ENCODE measurements at regions not wholly inside any gene's neighbourhood (a gene's known extent, or its start where the extent isn't known, plus 50 kb on each side); places are given as distances from the start of the nearest gene placed in this dataset.

DNA sequence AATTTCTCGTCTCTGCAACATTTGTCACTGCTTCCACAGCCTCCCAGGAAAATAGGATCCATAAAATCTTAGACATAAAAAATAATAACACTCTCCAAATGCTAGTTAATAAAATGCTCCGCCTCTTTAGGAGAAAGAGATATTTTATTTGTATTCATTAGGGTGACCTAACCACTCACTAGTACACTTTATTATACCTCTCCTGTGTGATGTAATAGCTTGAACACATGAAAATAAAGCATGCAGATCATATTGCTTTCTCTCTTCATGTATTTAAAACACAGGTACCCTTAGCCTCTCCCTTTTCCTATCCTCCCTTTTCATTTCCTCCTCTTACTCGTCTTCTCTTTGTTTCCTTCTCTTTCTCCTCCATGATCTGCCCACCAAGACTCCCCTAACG, 694.2 kb downstream of the EPHA4 start:
- FAIRE-seq (no peak), DNase-seq (ENCODE audit: low spot score) (no peak)

DNA sequence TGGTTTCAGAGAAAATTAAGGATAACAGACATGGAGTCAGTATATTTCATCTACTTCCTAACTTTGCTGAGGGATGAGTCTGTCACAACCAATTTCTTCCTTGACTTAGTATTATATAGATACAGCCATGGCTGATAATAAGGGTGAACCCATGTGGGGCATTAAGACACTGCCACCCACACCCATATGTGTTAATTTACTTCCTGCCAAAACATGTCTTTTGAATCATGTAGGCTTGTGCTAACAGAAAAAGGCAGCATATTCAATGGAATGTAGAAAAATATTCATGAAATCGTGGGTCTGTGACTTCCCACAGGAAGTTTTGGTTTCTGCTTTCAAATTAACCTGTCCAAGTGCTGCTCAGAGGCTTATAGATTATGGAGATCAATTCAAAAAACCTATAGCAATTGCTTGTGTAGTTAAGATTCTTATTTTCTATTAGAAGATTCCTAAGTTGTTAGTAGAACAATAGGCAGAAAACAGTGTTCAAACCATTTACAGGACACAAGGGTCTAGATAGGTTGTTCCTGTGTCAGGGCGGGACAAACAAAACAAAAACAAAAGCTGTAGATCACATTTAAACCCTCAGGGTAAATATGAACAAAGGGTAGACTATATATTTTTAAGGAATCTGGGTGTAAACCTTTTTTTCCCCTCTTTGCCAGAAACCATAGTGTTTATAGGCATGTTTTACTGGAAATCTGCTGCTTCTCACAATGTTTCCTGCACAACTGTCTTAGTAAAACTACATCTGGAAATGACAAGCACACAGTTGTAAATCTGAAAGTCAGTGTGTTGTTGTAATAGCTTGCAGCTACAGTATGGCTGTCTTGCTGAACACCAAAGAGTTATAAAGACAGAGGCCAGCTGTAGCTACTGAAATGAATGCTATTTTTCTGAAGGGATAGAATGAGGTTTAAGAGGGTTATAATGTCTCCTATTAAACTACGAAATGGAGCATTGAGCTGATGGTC, 691.2 kb downstream of the EPHA4 start:
- DNase-seq (ENCODE audit: low spot score) (no peak), FAIRE-seq (no peak)

DNA sequence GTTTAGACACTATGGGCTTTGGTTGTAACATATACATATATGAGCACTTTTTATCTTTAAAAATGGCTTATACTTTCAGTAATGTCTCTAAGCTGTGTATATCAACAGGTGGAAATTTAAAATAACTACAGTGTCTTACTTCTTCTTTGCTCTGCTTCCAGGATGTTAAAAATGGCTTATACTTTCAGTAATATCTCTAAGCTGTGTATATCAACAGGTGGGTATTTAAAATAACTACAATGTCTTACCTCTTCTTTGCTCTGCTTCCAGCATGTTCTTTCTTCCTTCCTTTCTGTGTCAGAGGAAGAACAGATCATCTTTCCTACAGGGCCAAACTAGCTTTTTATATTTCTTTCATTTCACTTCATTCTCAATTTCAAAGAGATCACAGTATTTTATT, 689.6 kb downstream of the EPHA4 start:
- DNase-seq (ENCODE audit: low spot score) (no peak), FAIRE-seq (no peak)

DNA sequence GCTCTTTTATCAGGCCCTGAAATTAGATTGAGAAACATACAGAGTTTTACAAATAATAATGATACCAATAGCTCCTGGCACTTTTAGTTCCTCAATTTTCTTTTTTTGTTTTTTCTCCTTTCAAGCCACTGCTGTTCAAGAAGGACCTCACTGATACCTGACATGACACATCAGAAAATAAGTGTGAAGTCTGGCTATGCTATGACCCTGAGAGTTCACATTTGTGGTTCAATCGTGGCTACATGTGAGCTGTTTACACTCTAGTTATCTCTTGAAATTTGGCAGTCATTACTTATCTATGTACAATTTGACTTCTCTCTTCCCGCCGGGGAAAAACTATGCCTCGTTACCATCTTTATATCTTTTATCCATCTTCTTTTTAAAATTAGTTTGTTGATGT, 686.5 kb downstream of the EPHA4 start:
- no peak for FAIRE-seq
- no peak for DNase-seq (ENCODE audit: low spot score)

DNA sequence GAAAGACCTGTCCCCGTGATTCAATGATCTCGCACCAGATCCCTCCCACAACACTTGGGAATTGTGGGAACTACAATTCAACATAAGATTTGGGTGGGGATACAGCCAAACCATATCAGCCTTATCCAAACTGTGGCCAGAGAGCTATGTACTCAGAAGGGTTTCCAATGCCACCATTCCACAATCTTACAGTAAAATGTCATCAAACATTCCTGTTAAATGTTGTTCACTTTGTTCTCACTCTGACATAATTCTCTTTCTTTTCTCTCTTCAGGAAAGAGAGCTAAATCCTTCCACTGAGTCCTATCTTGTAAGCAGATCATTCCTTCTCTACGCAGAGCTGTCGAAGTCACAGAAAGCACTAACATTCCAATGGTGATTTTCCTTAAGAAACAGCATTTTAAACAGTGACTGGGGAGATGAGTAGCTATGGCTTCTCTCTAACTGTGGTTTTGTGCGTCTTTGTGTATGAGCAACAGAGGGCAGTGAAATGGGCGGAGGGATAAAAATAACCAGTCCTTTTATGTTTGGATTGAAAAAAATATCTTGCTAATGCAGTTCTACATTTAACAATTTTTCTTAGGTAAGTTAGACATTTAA, 684.7 kb downstream of the EPHA4 start:
- FAIRE-seq, result no peak

DNA sequence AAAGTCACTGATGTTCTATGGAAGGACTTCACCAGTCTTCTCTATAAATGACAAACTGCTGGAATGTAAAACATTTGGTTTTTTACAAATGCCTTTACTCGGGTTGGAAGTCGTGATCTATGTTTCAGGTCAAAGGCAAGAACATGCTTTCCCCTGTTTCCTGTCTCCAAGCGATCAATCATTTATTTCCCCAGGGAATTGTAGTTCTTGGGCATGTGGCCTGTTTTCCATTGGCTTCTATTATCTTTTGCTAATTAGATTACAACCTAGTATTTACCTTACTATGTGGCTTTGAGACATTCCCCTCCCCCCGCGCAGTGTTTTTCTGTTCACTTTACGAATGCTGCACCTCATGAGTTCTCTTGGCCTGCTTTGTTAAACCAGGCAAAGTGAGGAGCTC, 684.2 kb downstream of the EPHA4 start:
- DNase-seq (ENCODE audit: low spot score) (no peak), FAIRE-seq (no peak)

More for the DNA sequence above, 684.7 kb downstream of the EPHA4 start:
- DNase-seq (ENCODE audit: low spot score), result no peak

DNA sequence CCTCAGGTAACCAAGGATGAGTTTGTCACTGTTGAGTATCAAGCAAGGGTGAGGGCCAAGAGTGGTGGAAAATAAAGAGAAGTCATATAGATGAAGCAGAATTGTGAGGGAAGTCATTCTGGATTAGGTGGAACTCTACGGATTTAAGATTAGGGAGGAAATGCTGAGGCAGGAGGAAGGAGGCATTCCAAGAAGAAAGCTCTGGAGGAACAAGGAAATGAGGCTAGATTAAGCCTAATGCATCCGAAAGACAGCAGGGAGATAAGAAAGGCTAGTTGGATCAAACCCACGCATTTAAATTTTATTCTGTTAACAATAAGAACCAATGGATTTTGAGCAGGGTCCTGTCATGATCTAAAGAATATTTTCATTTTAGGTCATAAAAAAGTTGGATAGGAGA, 681.2 kb downstream of the EPHA4 start:
- no peak for DNase-seq (ENCODE audit: low spot score)
- FAIRE-seq, result no peak

DNA sequence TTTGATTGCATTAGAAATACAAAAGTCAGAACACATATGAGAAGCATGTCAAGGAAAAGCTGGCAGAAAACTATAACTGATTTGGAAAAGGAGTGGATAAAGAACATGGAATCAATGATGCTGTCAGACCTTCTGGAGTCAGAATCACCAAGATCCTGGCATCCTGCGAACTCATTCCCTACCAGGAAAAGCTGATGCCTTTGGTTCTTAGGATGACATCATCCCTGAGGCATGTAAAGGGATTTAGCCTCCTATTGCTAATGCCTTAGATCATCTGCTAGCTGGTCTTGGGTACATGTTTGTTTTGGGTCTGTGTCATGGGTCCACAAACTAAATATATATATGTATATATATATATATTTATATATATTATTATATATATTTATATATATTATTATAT, 680.7 kb downstream of the EPHA4 start:
- FAIRE-seq (peak; percentile 91), DNase-seq (ENCODE audit: low spot score) (peak; percentile 84)

DNA sequence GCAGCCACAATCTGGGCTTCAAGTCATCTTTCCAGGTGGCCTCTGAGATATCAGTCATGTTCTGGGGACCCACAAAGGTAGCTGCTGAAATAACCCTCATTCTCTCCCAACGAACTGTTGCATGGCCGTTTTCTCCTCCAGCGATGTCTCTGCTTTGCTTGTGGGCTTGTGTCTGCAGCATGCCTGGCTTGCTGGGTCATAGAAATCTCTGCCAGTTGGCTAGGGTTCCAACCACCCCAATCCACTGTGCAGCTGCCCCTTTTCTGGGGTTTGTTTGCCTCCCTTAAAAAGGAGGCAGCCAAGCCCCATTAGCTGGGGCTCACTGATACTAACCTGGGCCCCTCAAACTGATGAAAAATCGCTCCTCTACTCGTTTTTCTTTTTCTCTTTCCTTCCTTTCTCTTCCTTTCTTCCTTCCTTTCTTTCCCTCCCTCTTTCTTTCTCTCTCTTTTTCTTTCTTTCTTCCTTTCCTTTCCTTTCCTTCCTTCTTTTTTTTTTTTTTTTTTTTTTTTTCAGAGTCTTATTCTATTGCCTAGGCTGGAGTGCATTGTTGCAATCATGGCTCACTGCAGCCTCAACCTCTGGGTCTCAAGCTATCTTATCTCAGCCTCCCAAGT, 680.0 kb downstream of the EPHA4 start:
- FAIRE-seq, result no peak

DNA sequence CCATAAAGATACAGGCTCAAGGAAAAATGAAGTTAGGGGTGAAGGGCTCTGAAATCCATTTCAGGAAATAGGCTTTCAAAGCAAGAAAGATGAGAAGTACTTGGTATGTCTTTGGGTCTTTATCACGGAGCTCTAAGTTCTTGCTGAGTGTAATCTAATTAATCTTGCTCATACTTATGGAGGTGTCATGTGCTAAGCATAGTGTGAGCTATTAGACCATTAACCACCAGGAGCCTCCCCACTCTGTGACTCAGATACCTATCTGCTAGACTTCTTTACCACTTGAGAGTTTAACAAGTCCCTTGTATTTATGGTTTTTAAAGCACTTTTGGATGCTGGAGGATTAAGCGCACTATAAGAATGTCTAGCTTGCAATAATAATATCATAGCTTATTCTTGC, 678.7 kb downstream of the EPHA4 start:
- DNase-seq (ENCODE audit: low spot score) (peak; percentile 45), FAIRE-seq (peak; percentile 16)

More for the DNA sequence above, 680.0 kb downstream of the EPHA4 start:
- DNase-seq (ENCODE audit: low spot score), result no peak

DNA sequence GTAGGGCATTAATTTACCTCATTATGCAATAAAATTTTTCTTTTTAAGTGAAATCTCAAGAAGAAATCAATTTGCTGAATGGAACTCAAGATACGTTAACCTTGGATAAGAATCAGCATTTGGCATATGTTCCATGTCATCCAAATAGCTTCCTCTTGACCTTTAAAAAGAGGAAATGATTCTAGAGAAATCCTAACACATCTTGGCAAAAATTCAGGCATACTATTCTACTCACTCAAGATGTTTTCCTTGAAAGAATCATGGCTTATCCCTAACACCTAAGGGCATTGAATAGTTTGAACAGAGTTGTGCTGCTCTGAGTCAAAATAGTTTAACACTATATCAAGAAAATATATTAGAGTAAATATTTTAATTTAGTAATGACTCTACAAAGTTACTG, 678.0 kb downstream of the EPHA4 start:
- no peak for DNase-seq (ENCODE audit: low spot score)
- FAIRE-seq, result no peak

DNA sequence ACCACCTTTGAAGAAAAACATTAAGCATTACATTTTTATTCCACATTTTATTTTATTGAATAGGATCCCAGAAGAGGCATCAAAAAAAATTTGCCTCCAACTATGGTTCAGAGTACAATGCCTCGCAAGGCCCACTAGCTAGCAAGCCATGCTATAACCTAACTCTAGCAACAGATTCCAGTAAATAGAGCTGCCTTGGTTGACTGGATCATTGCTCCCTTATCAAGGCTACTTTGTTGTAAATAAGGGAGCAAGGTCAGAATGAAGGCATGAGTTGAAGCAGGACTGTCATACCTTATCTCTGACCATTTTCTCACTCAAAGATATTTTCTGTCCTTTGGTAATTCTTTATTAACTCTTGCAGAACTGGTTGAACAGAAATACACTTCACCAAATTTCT, 672.6 kb downstream of the EPHA4 start:
- FAIRE-seq (no peak), DNase-seq (ENCODE audit: low spot score) (no peak)

DNA sequence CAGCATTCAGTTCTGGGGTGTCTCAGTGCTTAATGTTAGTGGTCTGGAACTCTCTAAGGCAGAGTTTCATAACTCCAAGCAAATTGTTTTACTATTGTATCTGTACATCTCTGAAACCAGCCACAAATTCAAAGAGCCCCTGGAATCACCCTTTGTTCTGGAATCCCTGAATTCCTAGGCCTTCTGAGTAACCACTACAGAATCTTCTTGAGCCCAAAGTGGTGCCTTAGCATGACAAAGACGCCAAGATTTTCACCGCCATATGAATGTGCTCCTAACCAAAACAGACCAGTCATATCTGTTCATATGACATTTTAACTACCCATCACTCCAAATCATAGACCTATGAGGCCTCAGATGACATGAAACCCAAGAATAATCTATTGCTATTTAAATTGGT, 668.1 kb downstream of the EPHA4 start:
- FAIRE-seq (no peak), DNase-seq (ENCODE audit: low spot score) (no peak)

DNA sequence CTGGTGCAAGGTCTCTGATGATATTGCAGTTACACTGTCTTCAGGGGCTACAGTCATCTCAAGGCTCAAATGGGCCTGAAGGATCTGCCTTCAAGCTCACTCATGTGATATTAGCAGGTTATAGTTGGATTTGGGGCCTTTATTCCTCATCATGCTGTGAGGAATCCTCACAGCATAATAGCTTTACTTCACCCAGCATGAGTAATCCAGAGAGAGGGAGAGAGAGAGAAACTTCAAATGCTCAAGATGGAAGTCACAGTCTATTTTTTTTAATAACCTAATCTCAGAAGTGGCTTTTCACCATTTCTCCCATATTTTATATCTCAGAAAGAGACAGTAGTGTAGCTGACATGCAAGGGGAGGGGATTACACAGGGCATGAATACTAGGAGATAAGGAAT, 658.7 kb downstream of the EPHA4 start:
- DNase-seq (ENCODE audit: low spot score), result no peak
- FAIRE-seq, result no peak

DNA sequence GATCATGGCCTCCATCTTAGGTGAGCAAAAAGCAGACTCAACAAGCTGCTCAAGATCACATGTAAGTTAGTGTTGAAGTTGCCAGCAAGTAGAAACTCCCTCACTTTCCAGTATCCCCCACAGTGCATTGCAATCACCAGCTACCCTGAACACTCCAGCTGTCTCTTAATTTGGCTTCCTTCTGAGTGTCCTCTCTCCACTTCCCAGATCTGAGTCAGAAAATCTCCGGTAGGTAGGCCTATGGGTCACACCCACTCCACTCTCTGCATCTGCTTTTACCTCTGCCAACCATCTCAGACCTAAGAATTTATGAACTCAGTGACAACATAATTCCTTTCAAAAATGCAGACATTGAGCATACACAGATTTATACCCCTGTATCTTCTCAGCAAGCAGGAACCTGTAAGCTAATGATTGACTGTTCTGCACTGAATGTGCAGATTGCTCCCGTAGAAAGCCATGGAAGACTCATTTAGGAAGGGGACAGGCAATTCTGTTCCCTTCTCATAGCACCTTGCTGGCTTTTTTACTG, 656.9 kb downstream of the EPHA4 start:
- FAIRE-seq (no peak), DNase-seq (ENCODE audit: low spot score) (no peak)

DNA sequence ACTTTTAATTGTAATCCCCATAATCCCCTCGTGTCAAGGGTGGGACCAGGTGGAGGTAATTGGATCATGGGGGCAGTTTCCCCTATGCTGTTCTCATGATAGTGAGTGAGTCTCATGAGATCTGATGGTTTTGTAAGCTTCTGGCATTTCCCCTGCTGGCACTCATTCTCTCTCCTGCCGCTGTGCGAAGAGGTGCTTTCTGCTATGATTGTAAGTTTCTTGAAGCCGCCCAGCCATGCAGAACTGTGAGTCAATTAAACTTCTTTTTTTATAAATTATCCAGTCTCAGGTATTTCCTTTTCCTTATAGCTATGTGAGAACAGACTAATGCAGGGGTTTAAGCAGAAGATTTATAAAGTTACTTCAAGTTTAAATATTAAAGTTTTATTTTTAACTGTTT, 655.2 kb downstream of the EPHA4 start:
- FAIRE-seq (no peak), DNase-seq (ENCODE audit: low spot score) (no peak)

DNA sequence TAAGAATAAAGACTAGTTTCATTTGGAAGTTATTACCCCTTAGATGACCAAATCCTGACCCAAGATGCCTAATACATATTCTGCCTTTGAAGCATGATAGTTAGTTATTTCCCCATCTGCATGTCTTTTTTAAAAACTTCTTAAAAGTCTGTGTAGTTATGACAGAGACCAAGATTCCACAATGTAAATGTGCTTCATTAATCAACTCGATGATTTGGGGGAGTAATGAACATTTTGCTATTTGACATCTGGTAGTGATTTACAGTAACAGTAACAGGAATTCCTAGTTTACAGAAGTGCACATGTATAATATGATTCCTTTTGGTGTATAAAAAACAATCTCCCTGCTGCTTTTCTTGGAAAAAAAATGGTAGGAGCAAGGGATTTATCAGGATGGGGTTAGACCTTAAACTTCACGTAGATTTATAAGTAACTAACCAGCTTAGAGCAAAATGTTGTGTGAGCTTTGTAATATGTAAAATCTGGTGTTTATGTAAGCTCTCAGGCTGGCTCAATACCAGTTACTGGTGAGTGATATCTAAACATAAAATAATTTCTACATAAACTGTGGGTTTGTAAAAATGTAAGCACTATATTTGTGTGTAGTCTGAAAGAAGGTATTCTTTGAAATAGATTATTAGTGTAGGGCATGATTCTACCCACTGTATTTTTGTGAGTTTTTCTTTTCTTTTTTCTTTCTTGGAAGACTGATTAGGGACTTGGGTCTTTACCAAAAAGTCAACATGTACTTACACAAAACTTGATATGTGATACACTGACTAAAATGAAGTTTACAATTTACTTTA, 641.6 kb downstream of the EPHA4 start:
- FAIRE-seq, result no peak
- no peak for DNase-seq (ENCODE audit: low spot score)

DNA sequence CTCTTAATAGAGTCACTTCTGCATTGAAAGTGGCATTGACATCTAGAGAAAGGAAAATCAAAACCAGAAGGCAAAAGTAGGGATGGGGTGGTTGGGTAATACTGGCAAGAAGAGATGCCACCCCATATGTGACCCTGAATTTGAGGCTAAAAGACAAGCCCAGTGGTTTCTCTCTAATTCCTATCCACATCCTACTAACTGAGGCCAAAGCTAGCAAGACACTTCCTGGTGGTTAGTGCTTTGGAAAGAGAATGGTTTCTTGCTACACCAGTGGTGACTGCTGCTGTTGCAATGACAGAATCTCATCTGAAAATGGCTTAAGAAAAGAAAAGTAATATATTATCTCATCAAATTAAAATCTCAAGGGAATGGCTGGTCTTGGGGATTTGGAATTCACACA, 640.6 kb downstream of the EPHA4 start:
- no peak for FAIRE-seq
- no peak for DNase-seq (ENCODE audit: low spot score)

DNA sequence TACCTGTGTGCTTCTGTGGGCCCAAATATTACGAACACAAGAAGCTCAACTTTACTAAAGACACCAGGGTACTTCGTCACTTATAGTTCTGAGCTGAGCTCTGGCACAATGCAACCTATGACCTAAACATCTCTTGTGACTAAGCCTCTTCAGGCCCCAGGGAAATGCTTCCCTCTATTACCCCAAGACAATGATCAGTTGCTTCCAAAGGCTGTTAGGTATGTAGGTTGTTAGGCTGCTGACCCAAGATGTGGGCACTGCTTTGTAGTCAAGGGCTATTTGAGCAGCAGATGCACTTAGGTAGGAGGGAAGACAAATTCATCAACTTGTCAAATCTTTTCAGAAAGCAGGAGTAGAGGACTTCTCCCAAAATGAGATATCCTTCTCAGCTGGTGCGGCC, 640.1 kb downstream of the EPHA4 start:
- FAIRE-seq, result no peak
- DNase-seq (ENCODE audit: low spot score), result no peak

DNA sequence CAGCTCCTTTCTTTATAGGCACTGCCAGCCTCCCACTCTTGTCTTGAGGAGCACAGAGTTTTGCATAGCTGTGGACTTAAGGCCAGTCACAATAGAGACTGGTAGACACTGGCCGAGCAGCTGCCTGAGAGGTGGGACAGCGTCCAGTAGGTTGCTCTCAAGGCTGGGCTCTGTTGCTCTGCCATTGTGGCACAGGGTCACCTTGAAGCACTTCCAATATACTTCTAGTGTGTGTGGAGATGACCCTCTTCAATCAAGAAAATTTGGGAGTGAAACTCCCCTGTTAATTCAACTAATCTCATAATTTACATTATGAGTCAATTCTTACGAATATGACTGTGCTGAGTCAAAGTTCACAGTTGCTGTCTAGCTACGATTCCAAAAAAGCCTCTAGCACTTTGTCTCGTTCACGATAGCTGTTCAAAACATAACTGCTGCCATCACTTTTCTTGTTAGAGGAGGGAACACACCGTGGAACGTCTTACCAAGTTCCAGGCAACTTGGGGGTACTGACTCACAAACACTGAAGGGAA, 636.2 kb downstream of the EPHA4 start:
- FAIRE-seq (no peak), DNase-seq (ENCODE audit: low spot score) (no peak)

DNA sequence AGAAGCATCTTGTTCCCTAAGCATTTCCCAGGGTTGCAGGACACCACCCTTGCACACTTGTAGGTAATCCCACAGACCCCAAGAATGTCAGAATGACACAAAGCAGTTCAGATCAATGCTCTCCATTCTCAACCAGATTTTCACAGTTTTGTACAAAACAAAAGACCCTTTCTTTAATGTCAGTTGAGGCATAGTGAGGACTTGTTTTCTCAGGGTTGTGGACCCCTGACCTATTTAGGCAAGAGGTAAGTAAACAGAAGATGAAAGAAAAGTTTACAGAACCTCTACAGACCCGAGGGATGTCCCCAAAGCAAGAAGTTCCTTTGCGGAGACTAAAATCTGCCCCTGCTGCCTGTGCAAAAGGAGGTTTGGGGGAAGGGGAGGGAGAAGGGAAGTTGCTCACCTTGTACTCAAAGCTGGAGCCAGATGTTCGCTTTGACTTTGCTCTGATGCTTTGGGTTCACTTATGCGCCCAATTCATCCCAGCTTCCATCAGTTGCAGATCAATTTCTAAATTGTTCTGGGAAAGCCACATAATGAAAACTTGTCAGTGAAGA, 635.4 kb downstream of the EPHA4 start:
- FAIRE-seq (no peak), DNase-seq (ENCODE audit: low spot score) (no peak)
